Adipose tissue (tissue), 3 donors: ENCODE measurements at regions not wholly inside any gene's neighbourhood (a gene's known extent, or its start where the extent isn't known, plus 50 kb on each side); places are given as distances from the start of the nearest gene placed in this dataset.

Experiments
- H3K27ac ChIP-seq: one replicate; pipeline ENCODE4 v1.5.1; 2013; ENCODE audit warnings: low read depth, low read length
- WGBS, 3 donors: extraction: QIAGEN DNeasy Blood & Tissue Kit; methylation state at CpG; one replicate each; pipeline ENCODE4 v1.1.7; 2013; 5-methylcytosine and 5-hydroxymethylcytosine counted together
- donor health status: healthy with polysubstance abuse.
- donor health status: Bipolar disorder and iron deficiency.
- donor health status: healthy.

DNA sequence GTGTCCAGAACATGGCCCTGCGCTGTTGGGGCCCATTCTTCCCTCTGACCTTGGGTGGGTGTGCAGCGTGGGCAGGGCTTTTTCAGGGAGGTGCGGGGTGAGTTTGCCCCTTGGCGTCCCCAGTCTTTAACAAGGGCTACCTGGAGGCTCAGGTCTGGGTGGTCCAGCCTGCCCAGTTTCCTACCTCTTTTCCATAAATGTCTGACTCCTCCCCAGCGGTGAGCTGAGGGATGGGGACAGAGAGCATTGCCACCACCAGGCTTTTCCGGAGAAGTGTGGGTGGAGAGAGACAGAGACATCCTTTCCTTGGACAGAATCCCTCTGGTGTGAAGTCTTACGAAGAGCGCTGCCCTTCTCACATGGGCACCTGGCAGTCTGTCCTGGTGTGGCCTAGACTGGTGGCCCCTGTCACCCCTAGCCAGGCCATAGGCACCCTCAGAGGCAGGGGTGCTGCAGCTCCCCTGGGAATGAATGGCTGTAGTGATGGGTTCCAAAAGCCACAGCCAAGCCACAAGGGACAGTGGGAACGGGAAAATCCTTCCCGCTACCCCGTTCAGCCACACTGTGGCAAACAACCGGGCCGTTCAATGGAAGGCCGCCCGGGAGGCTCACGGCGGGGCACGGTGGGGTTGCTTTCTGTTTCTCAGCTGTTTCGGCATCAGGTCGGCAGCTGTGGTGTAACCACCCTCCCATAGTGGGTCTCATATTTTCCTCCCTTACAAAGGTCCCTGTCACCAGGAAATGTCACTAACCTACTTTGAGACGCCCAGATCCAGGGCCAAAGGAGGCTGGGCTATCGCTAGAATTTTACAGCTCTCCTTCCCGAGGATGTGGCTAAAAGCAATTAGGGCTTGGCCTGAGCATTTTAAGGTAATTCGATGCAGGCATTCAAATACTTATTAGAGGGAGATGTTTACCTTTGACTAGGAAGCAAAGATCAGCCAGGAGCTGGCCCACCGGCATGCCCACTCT, 61.9 kb upstream of the GSE1 start:
- no peak overlapping the region for H3K27ac ChIP-seq
- 70 to 86% (median 72%) methylated on average over 24 to 25 of the region's 25 CpGs for WGBS, 3 donors

DNA sequence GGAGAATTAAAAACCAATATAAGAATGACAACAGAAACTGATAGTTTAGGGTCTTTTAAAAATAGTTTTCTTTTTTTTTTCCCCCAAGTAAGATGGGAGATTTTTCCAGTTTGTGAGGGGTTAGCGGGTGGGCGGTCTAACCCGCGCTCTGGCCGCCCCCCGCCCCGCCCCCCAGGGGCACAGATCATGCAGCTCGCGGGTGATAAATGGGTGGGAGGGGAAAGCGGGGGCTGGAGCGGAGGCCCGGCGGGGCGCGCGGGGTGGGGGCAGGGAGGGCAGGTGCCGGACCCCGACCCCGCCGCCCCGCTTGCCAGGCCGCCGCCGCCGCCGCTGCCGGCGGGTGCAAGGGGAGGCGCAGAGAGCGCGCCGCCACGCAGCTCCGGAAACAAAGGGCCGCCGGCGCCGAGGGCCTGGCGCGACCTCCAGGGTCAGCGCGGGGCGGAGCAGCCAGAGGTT, 60.1 kb upstream of the GSE1 start:
- 2 to 5% (median 3%) methylated on average over 23 to 43 of the region's 43 CpGs for WGBS, 3 donors
- no peak overlapping the region for H3K27ac ChIP-seq

DNA sequence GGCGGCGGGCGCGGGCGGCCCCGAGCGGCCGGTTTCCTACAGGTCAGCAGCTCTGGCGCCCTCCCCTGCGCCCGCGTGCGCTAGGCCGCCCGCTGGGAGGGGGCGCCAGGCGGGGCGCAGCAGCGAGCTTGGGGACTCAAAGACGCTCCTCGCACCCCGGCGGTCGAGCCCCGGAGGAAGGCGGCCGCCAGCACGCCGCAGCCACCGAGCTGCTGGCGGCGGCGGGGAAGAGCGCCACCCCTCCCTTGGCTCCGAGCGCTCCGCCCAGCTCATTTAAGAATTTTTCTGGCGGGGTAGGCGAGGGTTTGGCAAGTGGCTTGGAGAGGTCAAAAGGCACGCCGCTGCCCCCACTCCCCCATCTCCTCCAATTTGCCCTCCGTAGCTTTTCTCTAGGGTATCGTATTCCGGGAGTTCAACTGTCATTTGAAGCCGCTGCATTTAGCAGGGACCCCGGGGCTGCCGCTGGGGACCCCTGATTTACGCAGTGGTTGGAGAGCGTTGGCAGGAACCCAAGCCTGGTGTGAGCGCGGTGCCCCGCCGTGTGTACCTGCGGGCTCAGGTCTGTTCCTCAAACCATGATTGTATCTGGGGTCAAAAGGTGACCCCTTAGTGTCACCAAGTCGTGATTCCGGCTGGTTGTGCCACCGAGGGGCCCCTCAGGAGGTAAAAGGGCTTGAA, 59.5 kb upstream of the GSE1 start:
- peak overlapping the region; percentile 69 for H3K27ac ChIP-seq
- 0 to 1% (median 0%) methylated on average over 52 to 57 of the region's 57 CpGs for WGBS, 3 donors

DNA sequence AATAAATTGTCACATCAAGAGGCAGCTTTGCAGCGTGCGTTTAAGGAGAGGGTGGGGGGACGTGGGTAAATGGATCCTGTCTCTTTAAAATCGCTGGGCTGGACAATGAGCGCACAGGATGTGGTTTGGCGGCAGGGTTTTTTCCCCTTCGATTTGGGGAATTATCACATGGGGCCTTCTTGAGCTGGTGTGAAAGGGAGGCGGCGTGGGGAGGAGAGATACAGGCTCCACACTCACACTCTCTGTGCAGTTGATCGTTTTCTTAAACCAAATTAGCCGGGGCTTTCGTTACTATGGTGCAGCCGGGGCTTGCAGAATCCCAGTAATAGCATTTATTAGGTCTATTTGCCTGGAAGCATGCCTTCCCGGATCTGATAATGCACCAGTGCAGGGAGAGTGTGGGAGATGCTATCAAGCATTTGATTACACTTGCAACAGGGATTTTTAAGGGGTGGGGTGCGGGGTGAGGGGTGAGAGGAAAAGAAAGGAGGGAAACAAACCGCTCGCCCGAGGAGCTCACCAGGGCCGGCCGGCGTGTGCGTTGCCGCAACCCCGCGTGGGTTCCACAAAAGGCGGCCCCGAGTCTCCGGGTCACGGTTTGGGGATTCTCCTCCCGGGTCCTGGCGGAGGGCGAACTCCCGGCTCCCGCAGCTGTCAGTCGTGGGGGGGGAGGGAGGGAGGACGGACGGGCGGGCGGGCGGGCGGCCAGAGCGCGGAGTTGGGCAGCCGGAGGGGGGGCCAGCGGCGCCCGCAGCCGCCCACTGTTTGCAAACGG, 58.8 kb upstream of the GSE1 start:
- peak overlapping the region; percentile 69 for H3K27ac ChIP-seq
- WGBS, 3 donors: 1% methylated on average over 29 to 49 of the region's 49 CpGs

DNA sequence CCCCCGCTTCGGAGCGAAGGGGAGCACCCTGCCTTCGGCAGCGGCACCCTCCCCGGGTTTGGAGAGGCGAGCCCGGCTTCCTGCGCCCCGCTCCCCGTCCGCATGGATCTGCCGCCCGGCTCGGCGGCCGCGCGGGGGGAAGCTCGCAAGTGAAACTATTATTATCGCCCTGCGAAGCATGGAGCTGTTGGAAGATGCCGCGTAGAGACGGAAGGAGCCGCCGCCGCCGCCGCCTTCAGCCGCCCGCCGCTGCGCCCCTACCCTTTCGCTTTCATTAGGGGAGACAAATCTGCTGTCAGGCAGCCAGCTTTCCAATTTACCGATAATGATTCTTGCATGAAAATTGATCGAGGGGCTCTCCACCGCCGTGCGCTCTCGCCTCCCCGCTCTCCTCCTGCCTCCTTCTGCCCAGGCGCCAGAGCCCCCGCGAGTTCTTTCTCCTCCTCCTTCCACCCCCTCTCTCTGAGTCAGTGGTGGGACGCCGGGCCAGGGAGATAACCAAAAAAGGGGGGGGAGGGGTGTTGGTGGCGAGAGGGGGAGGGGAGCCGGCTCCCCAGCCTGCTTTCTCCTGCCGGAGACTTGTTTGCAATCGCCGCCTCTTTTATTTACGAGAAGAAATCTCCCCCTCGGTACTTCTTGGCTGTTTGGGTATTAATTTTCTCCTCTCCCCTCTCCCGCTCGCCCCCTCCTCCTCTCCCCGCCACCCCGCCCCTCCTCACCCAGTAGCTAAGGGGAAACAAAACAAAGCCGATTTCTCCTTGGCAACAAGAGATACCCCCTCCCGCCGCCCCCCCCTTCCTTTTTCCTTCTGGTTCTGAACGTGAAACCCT, 58.0 kb upstream of the GSE1 start:
- H3K27ac ChIP-seq: peak overlapping the region; percentile 69
- 0 to 1% (median 1%) methylated on average over 55 to 62 of the region's 62 CpGs for WGBS, 3 donors

DNA sequence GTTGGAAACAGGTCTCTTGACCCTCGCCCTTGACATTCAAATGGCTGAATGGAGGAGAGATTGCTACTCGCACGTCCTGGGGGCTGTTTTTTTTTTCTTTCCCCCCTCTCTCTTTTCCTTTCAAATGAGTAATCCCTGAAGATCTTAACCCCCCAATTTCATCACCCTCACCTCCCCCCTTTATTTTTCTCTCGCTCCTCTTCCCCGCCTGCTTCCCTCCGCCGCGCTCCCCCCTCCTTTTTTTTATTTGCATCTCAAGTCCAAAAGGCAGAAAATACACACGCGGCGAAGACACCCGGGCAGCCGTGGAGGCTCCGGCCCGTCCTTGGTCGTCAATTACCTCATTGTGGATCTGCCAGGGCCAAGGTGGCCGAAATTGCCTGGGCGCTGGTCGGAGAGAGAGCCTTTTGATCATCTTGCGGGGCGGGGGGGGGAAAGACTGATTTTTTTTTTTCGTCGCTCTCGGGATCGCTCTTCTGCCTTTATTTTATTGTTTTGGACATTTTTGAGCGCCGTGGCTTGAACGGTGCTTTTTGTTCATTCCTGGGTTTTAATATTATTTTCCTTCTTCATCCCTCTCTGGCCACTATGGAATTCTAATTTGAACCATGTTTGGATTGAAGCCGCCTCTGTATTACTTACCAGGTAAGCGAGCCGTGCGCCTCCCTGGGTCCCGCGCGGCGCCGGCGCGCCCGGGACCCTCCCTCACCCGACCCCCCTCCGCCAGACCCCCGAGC, 57.2 kb upstream of the GSE1 start:
- no peak overlapping the region for H3K27ac ChIP-seq
- WGBS, 3 donors: 0 to 1% (median 0%) methylated on average over 42 to 43 of the region's 43 CpGs

DNA sequence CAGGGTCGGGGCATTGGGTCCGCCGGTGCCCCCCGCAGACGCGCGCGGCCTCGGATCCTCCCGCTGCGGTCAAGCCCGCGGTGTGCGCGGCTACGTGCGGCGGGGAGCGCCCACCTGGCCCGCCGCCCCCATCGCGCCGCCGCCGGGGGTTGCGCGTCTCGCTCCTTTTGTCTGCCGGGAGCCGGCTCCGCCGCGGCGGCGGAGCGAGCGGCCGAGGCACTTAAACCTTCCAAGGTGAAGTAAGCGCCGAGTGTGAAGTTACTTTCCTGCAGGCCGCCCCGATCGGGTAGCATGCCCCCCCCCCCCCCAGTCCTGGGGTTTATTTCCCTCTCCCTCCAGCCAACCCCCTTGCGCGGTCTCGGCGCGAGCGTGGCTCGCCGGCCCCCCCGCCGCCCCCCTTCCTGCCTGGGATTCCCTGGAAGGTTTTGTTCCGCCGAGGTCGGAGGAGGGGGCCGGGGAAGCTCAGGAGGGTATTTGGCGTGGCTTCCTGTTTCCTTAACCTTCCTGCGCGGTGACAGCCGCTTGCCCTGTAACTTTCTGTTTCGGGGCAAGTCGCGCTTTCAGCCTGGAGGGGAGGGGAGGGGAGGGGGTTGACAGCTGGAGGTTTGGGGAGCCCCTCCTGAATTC, 56.6 kb upstream of the GSE1 start:
- no peak overlapping the region for H3K27ac ChIP-seq
- 0 to 1% (median 0%) methylated on average over 41 to 65 of the region's 65 CpGs for WGBS, 3 donors

DNA sequence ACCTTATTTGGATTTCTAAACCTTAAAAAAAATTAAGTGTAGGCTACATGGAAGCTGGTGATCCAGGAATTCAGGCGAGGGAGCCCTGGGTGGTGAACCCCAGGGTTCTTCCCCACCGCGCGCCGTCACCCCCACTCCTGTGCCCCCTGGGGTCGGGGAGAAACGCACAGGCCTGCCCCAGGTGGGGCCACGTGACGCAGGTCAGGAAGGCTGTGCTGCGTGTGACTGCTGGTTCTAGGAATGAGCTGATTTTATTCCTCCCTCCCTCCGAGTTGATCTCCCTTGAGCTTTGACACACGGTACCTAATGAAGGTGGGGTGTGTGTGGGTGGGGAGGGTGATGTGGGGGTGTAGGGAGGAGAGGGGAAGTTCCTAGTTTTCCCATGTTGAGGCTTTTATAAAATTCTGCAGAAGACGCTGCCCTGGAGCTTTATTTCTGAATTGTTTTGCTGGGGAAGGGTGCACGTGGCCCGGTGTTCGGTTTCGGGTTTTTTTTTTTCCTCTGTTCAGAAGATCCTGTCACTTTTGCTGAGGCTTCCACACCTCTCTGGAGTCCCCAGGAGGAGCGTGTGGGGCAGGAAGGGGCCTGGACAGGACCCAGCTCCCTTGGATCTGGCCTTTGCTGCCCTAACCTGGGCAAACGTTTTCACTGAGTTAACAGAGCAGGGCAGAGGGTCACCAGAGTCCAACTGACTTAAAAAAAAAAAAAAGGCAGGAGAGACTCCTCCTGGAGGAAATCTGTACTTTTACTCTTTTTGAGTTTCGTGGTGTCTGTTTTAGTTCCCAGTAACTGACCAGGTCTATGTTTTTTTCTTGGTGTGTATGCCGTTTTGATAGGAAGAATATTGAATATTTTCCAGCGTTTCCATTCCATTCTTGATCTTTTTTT, 55.8 kb upstream of the GSE1 start:
- H3K27ac ChIP-seq: no peak overlapping the region
- WGBS, 3 donors: 2 to 6% (median 3%) methylated on average over 22 of the region's 22 CpGs

DNA sequence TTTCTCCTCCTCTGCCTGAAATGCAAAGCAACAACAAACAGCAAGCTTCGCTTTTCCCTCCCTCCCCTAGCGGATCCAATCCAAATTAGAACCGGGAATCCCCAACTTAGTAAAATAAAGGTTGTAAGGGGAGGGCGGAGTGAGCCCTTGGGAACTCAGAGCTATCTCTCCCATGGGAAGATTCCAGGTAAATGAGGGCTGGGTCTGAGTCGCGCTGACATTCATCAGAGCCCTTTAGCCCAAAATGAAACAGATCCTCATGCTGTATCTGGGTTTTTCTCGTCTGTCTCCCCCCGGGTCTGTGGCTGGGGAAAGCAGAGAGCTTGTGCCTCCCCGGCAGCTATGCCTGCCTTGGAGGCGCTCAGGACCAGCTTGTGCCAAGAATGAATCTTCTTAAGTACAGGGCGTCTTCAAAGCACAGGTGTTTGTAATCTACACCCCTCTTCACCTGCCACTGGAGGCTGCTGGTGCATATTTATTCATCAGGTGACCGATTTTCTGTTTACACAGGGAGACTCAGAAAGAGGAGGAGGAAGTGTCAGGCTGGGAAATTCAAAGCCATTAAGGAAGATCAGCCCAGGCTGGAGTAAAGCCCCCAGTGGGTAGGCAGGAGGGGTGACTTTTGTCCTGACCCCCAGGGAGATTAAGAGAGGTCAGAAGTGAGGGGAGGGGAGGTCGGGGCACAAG, 55.0 kb upstream of the GSE1 start:
- no peak overlapping the region for H3K27ac ChIP-seq
- WGBS, 3 donors: 7 to 18% (median 15%) methylated on average over 13 of the region's 13 CpGs

DNA sequence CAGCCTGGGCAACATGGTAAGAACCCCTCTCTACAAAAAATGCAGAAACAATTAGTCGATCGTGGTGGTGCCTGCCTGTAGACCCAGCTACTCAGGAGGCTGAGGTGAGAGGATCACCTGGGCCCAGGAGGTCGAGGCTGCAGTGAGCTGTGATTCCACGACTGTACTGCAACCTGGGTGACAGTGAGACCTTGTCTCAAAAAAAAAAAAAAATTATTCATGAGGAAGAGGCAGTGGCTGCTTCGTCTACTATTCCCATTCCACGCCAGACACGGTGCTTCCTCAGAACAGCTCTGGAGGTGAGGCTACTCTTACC, 52.2 kb upstream of the GSE1 start:
- H3K27ac ChIP-seq: no peak overlapping the region
- WGBS, 3 donors: 75 to 81% (median 78%) methylated on average over 7 of the region's 7 CpGs

DNA sequence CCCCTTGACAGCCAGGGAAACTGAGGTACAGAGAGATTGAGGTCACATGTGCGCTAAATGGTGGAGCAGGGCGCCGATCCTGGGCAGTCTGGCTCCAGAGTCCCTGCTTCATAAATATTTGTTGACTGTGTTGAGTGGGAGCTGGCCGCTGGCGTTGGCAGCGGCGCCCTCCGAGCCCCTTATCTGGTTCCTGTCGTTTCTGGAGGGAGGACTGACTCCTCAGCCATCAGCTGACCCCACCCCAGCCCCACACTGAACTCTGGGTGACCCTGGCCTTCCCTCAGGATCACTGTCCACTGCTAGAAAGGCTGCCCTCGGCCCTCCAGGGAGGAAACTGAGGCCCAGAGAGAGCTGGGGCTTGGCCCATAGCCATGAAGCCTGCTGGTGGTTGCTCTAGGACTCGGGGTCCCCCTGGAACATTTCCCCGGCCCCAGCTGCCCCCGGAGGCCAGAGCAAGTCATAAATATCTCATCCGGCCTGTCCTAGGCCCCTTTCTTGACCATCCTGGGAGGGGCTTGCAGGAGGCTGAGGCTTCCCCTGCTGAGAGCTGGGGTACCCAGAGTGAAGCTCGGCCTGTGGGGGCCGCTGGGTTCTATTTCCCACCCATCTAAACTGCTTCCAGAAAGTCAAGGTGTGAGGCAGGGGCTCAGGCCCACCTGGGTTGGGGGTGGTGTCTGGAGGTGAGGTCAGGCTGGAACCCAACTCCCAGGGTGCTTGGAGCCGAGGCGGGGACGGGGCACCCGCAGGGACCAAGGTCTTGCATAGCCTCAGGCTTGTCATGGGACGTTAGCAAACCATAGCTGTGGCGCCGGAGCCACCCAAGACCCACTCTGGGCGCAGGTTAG, 51.7 kb upstream of the GSE1 start:
- H3K27ac ChIP-seq: no peak overlapping the region

DNA sequence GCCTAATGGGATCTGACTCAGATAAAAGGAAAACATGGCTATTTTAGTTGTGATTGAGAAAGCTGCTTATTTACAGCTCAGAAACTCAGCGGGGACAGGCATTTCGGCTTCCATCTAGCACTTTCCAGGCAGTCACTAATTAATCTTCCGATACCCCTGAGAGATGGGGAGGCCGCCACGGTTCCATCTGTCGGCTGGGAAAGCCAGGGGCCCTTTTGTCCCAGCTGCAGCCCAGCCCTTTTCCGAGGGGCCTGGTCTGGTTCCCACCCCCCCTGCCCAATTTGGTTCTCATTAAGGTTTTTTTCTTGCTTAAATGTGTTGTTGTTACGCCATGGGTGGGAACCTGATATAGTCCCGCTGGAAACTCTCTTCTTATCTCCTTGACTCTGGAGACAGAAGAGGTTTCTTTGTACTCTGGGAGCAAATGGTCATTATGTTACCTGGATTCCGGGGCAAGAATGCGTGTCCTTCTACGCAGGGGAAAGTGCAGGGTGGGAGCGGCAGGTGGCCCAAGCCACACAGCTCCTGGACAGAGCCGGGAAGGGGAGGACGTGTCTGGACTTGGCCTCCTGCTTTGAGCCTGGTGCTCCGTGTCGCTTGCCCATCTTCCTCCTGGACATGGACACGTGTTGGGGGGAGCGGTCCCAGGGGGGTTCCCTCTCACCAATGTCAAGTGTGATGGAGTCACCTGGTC, 50.9 kb upstream of the GSE1 start:
- 57 to 72% (median 61%) methylated on average over 19 of the region's 19 CpGs for WGBS, 3 donors
- H3K27ac ChIP-seq: no peak overlapping the region

More for the DNA sequence above, 51.7 kb upstream of the GSE1 start:
- 58 to 70% (median 62%) methylated on average over 24 of the region's 24 CpGs for WGBS, 3 donors

DNA sequence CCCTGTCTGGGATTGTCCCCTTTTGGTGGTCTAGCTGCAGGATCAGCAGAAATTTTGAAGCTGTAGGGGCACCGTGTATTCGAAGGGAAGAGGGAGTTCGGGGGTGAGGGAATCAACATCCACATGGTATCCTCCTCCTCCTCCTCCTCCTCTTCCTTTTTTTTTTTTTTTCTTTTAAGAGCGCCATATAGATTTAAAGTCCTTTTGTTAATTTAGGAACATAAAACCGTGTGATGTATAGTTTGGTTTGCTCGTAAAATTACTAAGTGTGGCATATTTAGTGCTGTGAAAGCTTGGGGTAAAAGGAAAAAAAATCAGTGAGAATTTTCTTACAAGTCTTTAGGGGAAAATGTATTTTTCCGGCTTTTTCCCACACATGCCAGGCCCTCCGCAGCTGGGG, 50.1 kb upstream of the GSE1 start:
- 63 to 77% (median 67%) methylated on average over 8 of the region's 8 CpGs for WGBS, 3 donors
- H3K27ac ChIP-seq: no peak overlapping the region
